ENCODE measurements at regions not wholly inside any gene's neighbourhood (a gene's known extent, or its start where the extent isn't known, plus 50 kb on each side); places are given as distances from the start of the nearest gene placed in this dataset.
"Not testable (repeated sequence)": the region's sequence is repeated elsewhere in the genome, so short reads cannot be mapped to it uniquely, and the experiment has no call there.

DNA sequence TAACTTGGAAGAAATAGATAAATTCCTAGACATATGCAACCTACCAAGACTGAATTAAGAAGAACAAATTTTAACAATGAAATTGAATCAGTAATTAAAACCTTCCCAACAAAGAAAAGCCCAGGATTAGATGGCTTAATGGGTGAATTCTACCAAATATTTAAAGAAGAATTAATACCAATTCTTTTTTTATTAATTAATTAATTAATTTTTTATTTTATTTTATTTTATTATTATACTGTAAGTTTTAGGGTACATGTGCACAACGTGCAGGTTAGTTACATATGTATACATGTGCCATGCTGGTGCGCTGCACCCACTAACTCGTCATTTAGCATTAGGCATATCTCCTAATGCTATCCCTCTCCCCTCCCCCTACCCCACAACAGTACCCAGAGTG, 248.4 kb upstream of the MSX2 start:
- DNase-seq (ENCODE audit: low read depth in 1 of 2, low spot score in 2 of 2); H3K27ac ChIP-seq; H3K27me3 ChIP-seq (replicated peaks); H3K4me1 ChIP-seq (replicated peaks); H3K4me3 ChIP-seq; H3K36me3 ChIP-seq: not testable (repeated sequence)
- peaks cover 13% of the 10 kb centered on the region for H3K9me3 ChIP-seq (replicated peaks)

DNA sequence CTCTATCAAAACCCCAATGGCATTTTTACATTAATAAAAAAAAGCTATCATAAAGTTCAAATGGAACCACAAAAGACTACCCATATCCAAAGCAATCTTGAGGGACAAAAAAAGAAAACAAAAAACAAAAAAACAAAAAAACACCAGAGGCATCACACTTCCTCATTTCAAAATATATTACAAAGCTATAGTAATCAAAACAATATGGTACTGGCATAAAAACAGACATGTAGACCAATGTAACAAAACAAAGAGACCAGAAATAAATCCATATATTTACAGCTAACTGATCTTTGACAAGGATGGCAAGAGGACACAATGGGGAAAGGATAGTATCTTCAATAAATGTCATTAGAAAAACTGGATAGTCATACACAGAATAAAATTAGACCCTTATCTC, 245.1 kb upstream of the MSX2 start:
- no peak overlapping the region for H3K27ac ChIP-seq
- DNase-seq (ENCODE audit: low read depth in 1 of 2, low spot score in 2 of 2) = no peak
- no peaks in the 10 kb centered on the region for H3K36me3 ChIP-seq
- peaks cover 13% of the 10 kb centered on the region for H3K9me3 ChIP-seq (replicated peaks)
- H3K27me3 ChIP-seq (replicated peaks) = no peaks in the 10 kb centered on the region
- H3K4me1 ChIP-seq (replicated peaks) = no peaks in the 10 kb centered on the region
- no peak overlapping the region for H3K4me3 ChIP-seq

DNA sequence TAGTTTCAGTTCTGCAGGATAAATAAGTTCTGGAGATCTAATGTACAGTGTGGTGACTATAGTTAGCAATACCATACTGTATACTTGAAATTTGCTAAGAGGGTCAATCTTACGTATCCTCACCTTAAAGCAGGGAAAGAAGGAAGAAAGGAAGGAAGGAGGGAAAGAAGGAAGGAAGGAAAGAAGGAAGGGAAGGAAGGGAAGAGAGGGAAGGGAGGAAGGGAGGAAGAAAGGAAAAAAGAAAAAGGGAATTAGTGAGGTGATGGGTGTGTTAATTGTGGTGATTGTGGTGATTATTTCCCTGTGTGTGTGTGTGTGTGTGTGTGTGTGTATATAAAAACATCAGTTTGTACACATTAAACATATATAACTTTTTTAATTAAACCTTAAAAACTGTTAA, 242.6 kb upstream of the MSX2 start:
- no peak for DNase-seq (ENCODE audit: low read depth in 1 of 2, low spot score in 2 of 2)
- Histone ChIP-seq H3K4me3 (no peak overlapping the region), H3K36me3 (no peaks in the 10 kb centered on the region), H3K9me3 (replicated peaks) (peaks cover 13% of the 10 kb centered on the region), H3K27me3 (replicated peaks) (no peaks in the 10 kb centered on the region), H3K4me1 (replicated peaks) (no peaks in the 10 kb centered on the region), H3K27ac (no peak overlapping the region)

DNA sequence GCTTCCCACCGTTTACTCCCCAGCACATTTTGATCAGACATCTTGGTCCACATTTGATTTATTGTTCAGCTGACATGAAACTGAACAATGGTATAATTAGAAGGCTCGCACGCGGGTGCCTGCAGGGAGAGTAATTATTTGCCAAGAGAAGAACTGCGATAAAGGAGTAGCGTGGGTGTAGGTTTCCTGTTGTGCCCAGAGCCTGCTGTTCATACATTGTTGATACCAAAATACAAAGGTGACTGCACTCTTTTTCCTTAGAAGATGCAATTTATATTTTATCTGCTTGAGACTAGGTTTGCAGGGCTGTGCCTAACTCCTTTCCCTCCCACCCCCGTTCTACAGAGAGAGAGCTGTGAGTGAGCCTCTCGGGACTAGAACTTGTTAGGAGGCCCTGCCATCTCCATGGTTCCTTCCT, 241.8 kb upstream of the MSX2 start:
- Histone ChIP-seq H3K27ac (no peak overlapping the region), H3K27me3 (replicated peaks) (no peaks in the 10 kb centered on the region), H3K4me3 (no peak overlapping the region), H3K36me3 (no peaks in the 10 kb centered on the region), H3K4me1 (replicated peaks) (no peaks in the 10 kb centered on the region), H3K9me3 (replicated peaks) (peaks cover 13% of the 10 kb centered on the region)
- no peak for DNase-seq (ENCODE audit: low read depth in 1 of 2, low spot score in 2 of 2)

DNA sequence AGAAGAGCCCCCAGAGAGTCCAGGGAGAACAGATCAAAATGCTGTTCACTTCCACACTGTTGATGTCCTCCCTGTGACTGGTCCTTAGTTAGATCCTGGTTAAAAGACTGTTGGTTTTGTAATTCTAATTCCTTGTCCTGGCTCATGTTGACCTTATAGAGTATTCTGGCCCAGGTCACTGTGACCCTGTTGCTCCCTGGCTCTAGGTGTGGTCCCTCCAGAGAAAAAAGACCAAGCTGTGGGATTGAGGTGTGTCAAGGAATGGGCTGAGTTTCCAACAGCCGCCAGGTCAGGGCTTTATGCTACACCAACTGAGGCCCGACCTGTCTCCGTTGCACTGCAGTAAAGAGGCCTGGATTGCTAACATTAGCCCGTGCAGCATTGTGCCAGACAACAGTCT, 241.0 kb upstream of the MSX2 start:
- Histone ChIP-seq H3K4me3 (no peak overlapping the region), H3K36me3 (no peaks in the 10 kb centered on the region), H3K9me3 (replicated peaks) (peaks cover 13% of the 10 kb centered on the region), H3K27me3 (replicated peaks) (no peaks in the 10 kb centered on the region), H3K4me1 (replicated peaks) (no peaks in the 10 kb centered on the region), H3K27ac (no peak overlapping the region)
- DNase-seq (ENCODE audit: low read depth in 1 of 2, low spot score in 2 of 2) = no peak

DNA sequence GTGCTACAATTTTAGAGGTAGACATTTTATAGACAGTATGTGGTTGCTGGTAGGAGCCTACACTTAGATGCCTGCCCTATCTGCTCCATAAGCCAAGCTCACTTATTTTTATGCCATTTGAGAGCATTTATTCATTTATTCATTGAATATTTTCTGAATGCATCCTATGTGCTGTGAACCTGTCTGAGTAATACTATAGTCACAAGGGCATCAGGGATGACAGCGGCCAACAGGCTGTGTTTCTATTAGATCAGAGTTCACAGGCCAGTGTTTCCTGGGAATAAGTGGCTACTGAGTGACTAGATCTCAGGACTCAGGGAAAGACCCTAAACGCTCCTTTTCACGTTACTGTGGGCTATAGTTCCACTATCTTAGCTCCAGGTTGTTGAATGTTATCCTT, 235.2 kb upstream of the MSX2 start:
- H3K4me3 ChIP-seq = no peak overlapping the region

DNA sequence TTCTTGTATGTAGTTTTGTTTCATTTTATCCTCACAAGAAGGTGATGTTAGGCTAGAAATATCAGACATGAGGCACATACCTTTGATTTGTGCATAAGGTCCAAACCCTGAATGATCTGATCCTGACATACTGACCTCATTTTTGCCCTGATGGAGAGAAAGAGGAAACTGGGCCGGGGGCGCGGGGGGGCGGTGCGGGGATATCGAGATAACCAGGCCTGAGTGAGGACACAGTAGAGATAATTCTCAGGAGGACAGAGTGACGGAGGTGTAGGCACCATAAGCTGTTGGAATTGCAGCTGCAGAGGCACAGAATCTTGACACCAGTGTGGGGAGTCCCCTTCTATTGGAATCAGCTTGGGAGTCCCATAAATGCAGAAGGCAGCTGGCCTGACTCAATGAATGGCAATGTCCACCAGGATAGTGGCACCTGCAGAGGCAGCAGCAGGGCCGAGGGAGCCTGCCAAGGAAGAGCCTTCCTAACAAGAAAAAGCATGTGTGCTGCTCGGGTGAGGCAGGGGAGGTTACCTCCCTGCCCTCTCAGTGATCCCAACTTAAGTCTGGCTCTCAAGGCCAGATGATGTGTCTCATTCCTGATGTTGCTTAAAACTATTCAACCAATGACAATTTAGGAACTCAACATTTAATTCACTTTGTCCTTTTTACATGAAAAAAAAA, 234.3 kb upstream of the MSX2 start:
- H3K9me3 ChIP-seq (replicated peaks) = peaks cover 5% of the 10 kb centered on the region; the same call in 1 of the 2 replicates
- no peaks in the 10 kb centered on the region for H3K4me1 ChIP-seq (replicated peaks)
- H3K27me3 ChIP-seq (replicated peaks) = no peaks in the 10 kb centered on the region
- DNase-seq (ENCODE audit: low read depth in 1 of 2, low spot score in 2 of 2) = no peak
- H3K36me3 ChIP-seq = no peaks in the 10 kb centered on the region
- no peak overlapping the region for H3K4me3 ChIP-seq
- H3K27ac ChIP-seq = no peak overlapping the region

More for the DNA sequence above, 235.2 kb upstream of the MSX2 start:
- H3K27me3 ChIP-seq (replicated peaks) = no peaks in the 10 kb centered on the region
- H3K36me3 ChIP-seq = no peaks in the 10 kb centered on the region
- H3K27ac ChIP-seq = no peak overlapping the region
- H3K9me3 ChIP-seq (replicated peaks) = peaks cover 5% of the 10 kb centered on the region; the same call in 1 of the 2 replicates
- DNase-seq (ENCODE audit: low read depth in 1 of 2, low spot score in 2 of 2) = no peak
- H3K4me1 ChIP-seq (replicated peaks) = no peaks in the 10 kb centered on the region

DNA sequence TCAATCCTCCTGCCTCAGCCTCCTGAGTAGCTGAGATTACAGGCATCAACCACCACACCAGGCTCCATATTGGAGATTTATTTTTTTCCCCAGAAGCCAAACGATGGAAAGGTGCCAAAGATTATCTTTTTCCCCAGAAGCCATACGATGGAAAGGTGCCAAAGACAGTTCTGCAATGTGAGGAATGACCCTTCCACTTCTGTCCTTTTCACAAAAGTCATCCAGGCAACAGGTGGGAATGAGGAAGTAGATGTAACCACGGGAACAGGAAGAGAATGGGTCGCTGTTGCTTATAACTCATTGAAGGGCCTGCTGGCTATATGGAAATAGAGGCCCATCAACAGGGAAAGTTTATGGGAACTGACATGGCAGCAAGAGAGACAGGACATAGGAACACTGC, 233.7 kb upstream of the MSX2 start:
- H3K4me1 ChIP-seq (replicated peaks) = no peaks in the 10 kb centered on the region
- H3K4me3 ChIP-seq = no peak overlapping the region
- DNase-seq (ENCODE audit: low read depth in 1 of 2, low spot score in 2 of 2) = no peak
- H3K36me3 ChIP-seq = no peaks in the 10 kb centered on the region
- peaks cover 5% of the 10 kb centered on the region; the same call in 1 of the 2 replicates for H3K9me3 ChIP-seq (replicated peaks)
- H3K27me3 ChIP-seq (replicated peaks) = no peaks in the 10 kb centered on the region
- H3K27ac ChIP-seq = no peak overlapping the region

DNA sequence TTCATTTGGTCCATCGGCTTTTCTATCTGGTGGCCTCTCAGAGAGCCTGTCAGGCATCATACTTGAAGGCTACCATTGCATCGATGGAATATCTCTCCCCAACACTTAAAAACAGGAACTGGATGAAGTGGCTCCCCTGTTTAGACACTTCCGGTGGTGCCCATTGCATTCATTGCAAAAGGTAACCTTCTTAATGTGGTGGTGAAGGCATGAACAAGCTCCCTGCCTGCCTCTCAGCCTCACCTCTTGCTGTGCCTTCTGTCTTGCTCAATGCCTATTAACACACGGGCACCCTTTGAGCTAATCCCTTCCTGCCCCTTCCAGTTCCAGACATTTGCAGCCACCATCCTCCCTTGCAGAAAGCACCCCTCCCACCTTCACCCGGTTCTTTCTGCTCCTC, 233.1 kb upstream of the MSX2 start:
- no peak for DNase-seq (ENCODE audit: low read depth in 1 of 2, low spot score in 2 of 2)
- Histone ChIP-seq H3K4me1 (replicated peaks) (no peaks in the 10 kb centered on the region), H3K27me3 (replicated peaks) (no peaks in the 10 kb centered on the region), H3K27ac (no peak overlapping the region), H3K36me3 (no peaks in the 10 kb centered on the region), H3K9me3 (replicated peaks) (peaks cover 5% of the 10 kb centered on the region), H3K4me3 (no peak overlapping the region)

DNA sequence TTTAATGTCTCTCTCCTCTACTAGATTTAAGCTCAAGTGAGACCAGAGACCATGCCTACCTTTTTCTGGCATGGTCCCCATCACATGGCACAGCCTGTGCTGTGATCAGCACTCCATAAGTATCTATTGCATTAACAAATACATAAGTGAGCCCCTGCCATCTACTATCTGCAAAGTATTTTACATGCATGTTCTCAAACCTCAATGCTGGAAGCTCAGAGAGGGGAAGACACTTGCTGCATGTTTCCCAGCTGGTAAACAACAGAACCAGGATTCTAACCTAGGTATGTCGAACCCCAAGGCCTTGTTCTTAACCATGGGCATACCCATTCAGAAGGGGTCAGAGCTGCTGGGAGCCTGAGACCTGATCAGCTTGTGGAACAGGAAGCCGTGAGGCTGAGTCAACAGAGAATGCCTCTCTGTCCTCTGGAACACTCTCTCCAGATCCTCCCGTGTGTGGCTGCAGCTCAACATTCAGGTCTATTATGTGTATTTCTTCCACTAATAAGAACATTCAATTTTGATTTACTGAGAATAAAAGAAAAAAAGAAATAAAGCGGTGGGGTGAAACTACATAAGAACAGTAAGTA, 232.5 kb upstream of the MSX2 start:
- DNase-seq (ENCODE audit: low read depth in 1 of 2, low spot score in 2 of 2) = no peak
- Histone ChIP-seq H3K4me1 (replicated peaks) (no peaks in the 10 kb centered on the region), H3K9me3 (replicated peaks) (peaks cover 5% of the 10 kb centered on the region), H3K27me3 (replicated peaks) (no peaks in the 10 kb centered on the region), H3K4me3 (no peak overlapping the region), H3K27ac (no peak overlapping the region), H3K36me3 (no peaks in the 10 kb centered on the region)

DNA sequence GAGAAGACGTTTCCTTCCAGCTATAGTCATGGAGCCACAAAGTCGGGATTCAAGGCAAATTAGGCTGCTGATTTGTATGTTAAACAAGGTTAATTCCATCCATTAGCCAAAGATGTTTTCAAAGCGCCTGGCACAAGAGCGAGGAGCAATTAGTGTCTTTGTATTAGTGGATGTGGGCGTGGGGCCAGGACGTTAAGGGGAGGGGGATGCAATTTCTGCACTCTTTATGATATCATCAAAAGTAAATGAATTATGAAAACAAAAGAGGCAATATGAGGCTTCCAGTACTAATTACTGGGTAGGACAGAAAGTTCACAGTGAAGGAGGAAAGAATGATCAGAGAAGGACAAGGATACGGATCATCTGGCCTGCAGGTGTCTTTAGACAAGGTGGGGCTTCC, 230.9 kb upstream of the MSX2 start:
- no peak overlapping the region for H3K4me3 ChIP-seq
- H3K9me3 ChIP-seq (replicated peaks) = peaks cover 8% of the 10 kb centered on the region
- H3K36me3 ChIP-seq = no peaks in the 10 kb centered on the region
- DNase-seq (ENCODE audit: low read depth in 1 of 2, low spot score in 2 of 2) = no peak
- H3K27me3 ChIP-seq (replicated peaks) = no peaks in the 10 kb centered on the region
- H3K27ac ChIP-seq = no peak overlapping the region
- no peaks in the 10 kb centered on the region for H3K4me1 ChIP-seq (replicated peaks)

DNA sequence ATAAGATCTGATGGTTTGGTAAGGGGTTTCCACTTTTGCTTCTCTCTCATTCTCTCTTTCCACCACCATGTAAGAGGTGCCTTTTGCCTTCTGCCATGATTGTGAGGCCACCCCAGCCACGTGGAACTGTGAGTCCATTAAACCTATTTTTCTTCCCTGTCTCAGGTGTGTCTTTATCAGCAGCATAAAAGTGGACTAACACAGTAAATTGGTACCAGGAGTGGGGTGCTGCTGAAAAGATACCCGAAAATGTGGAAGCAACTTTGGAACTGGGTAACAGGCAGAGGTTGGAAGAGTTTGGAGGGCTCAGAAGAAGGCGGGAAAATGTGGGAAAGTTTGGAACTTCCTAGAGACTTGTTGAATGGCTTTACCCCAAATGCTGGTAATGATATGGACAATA, 226.4 kb upstream of the MSX2 start:
- H3K27ac ChIP-seq; DNase-seq (ENCODE audit: low read depth in 1 of 2, low spot score in 2 of 2); H3K9me3 ChIP-seq (replicated peaks); H3K27me3 ChIP-seq (replicated peaks); H3K36me3 ChIP-seq; H3K4me3 ChIP-seq; H3K4me1 ChIP-seq (replicated peaks): not testable (repeated sequence)

DNA sequence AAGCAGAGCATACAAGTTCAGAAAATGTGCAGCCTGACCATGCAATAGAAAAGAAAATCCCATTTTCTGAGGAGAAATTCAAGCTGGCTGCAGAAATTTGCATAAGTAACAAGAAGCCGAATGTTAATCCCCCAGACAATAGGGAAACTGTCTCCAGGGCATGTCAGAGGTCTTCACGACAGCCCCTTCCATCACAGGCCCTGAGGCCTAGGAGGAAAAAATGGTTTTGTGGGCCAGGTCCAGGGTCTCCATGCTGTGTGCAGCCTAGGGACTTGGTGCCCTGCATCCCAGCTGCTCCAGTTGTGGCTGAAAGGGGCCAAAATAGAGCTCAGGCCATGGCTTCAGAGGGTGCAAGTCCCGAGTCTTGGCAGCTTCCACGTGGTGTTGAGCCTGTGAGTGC, 225.8 kb upstream of the MSX2 start:
- not testable (repeated sequence) for H3K27me3 ChIP-seq (replicated peaks); DNase-seq (ENCODE audit: low read depth in 1 of 2, low spot score in 2 of 2); H3K27ac ChIP-seq; H3K9me3 ChIP-seq (replicated peaks); H3K4me1 ChIP-seq (replicated peaks); H3K4me3 ChIP-seq; H3K36me3 ChIP-seq

DNA sequence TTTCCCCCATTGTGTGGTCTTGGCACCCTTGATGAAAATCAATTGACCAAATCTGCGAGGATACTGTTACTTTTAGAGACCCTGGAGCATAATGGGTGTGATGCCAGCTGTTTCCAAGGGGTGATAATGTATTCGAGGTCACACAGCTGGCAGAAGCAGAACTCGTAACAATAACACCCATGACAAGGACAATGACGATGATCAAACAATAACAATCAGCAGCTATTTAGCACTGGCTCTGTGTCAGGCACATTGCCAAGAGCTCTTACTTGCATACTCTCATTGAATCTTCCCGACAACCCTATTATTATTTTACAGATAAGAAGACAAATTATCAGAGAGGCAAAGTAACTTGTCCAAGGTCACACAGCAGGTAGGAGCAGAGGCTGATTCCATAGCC, 223.7 kb upstream of the MSX2 start:
- Histone ChIP-seq H3K4me3 (no peak overlapping the region), H3K4me1 (replicated peaks) (peaks cover 9% of the 10 kb centered on the region; the same call in 1 of the 2 replicates), H3K27me3 (replicated peaks) (no peaks in the 10 kb centered on the region), H3K27ac (no peak overlapping the region), H3K9me3 (replicated peaks) (peaks cover 3% of the 10 kb centered on the region), H3K36me3 (no peaks in the 10 kb centered on the region)
- no peak for DNase-seq (ENCODE audit: low read depth in 1 of 2, low spot score in 2 of 2)

All from SJSA1 (cell line).